B cell (primary cell): ENCODE measurements at regions not wholly inside any gene's neighbourhood (a gene's known extent, or its start where the extent isn't known, plus 50 kb on each side); places are given as distances from the start of the nearest gene placed in this dataset.

Source experiments
- ATAC-seq: fragments of 200-7000 bp; cut with Tn5 transposase; one replicate; pipeline ENCODE4 v1.10.0; 2021; ENCODE audit warnings: low read depth, mild to moderate bottlenecking, moderate number of reproducible peaks, moderate library complexity
- CTCF ChIA-PET: fragments of 350-600 bp; sonication (Branson Sonifier 250); formaldehyde crosslinking; loops from one replicate; lab custom pipeline; 2021; ENCODE audit warnings: antibody characterized with exemption, inconsistent platforms; lab: Charles Lee
- POLR2A ChIA-PET: fragments of 350-600 bp; sonication (Branson Sonifier 250); formaldehyde crosslinking; loops from one replicate; lab custom pipeline; 2021; ENCODE audit warnings: antibody characterized with exemption; lab: Charles Lee
- DNase-seq: peaks from one replicate; pipeline ENCODE4 v3.0.0; 2013
- H2AFZ ChIP-seq: 2 replicates; pipeline ENCODE4 v1.6.1; 2012; ENCODE audit warnings: mild to moderate bottlenecking, low read depth, low read length; ENCODE audit not compliant: insufficient read depth, poor library complexity, severe bottlenecking
- H3K27ac ChIP-seq, 2 donors: 1 replicate in 1 of 2; 2 replicates in 1 of 2; pipeline ENCODE4 v1.5.1; 2012 to 2013; ENCODE audit warnings: low read length in 2 of 2, mild to moderate bottlenecking in 2 of 2, moderate library complexity in 1 of 2
- H3K27me3 ChIP-seq, 4 experiments: fragments of 200-600 bp in 1 of 4; sonication (generic) in 1 of 4; replicated peaks in 1 of 4; 1 replicate in 2 of 4; 2 replicates in 2 of 4; pipeline versions ENCODE4 v1.6.1 to v1.7.0; 2013 to 2016; ENCODE audit warnings: low read length in 3 of 4, mild to moderate bottlenecking in 2 of 4, mixed read lengths in 1 of 4, moderate library complexity in 1 of 4; ENCODE audit not compliant: insufficient read depth in 4 of 4, control insufficient read depth in 3 of 4; ENCODE audit errors: control extremely low read depth in 1 of 4
- H3K36me3 ChIP-seq, 2 experiments: replicated peaks in 1 of 2; 1 replicate in 1 of 2; 2 replicates in 1 of 2; pipeline versions ENCODE4 v1.6.1 to v1.7.1; 2013; ENCODE audit warnings: low read length in 1 of 2; ENCODE audit not compliant: insufficient read depth in 2 of 2, control insufficient read depth in 1 of 2; ENCODE audit errors: control extremely low read depth in 1 of 2, extremely low read depth in 1 of 2
- H3K4me1 ChIP-seq, 2 donors: fragments of 200-600 bp in 1 of 2; sonication (generic) in 1 of 2; 1 replicate in 1 of 2; 2 replicates in 1 of 2; pipeline versions ENCODE4 v1.5.1 to v1.6.1; 2013 to 2017; ENCODE audit warnings: low read length in 2 of 2; ENCODE audit not compliant: control insufficient read depth in 2 of 2, insufficient read depth in 2 of 2
- H3K4me2 ChIP-seq: replicated peaks from 2 replicates; pipeline ENCODE3; 2012; ENCODE audit warnings: mild to moderate bottlenecking, low read depth, low read length; ENCODE audit not compliant: poor library complexity, severe bottlenecking
- H3K4me3 ChIP-seq, 5 experiments: fragments of 200-600 bp in 1 of 5; sonication (generic) in 1 of 5; 1 replicate in 3 of 5; 2 replicates in 2 of 5; pipeline versions ENCODE4 v1.5.1 to v1.7.0; 2011 to 2016; ENCODE audit warnings: low read length in 4 of 5, mild to moderate bottlenecking in 4 of 5, low read depth in 2 of 5, control low read depth in 1 of 5, moderate library complexity in 1 of 5; ENCODE audit not compliant: insufficient read depth in 1 of 5; ENCODE audit errors: control extremely low read depth in 1 of 5, extremely low read depth in 1 of 5
- H3K79me2 ChIP-seq: fragments of 200-600 bp; sonication (generic); one replicate; pipeline ENCODE4 v1.6.0; 2016; ENCODE audit warnings: low read length; ENCODE audit not compliant: control insufficient read depth, insufficient read depth
- H3K9ac ChIP-seq: fragments of 200-600 bp; sonication (generic); 2 replicates; pipeline ENCODE4 v1.6.1; 2017; ENCODE audit warnings: mild to moderate bottlenecking, low read length, moderate library complexity
- H3K9me3 ChIP-seq, 3 donors: one replicate each; pipeline versions ENCODE4 v1.6.1 to v1.7.1; 2013; ENCODE audit warnings: low read length in 2 of 3; ENCODE audit not compliant: control insufficient read depth in 2 of 3, insufficient read depth in 1 of 3; ENCODE audit errors: control extremely low read depth in 1 of 3
- H4K20me1 ChIP-seq: 2 replicates; pipeline ENCODE4 v1.6.0; 2012; ENCODE audit warnings: mild to moderate bottlenecking, low read length; ENCODE audit not compliant: insufficient read depth, control insufficient read depth, poor library complexity, severe bottlenecking
- H3K27ac Mint-ChIP-seq: one replicate; pipeline ENCODE4 v1.8.0; 2021; ENCODE audit warnings: mixed read lengths
- H3K27me3 Mint-ChIP-seq: one replicate; pipeline ENCODE4 v1.8.0; 2021; ENCODE audit warnings: mixed read lengths
- H3K4me1 Mint-ChIP-seq: one replicate; pipeline ENCODE4 v1.8.0; 2021; ENCODE audit warnings: mixed read lengths
- H3K4me3 Mint-ChIP-seq: one replicate; pipeline ENCODE4 v1.8.0; 2021; ENCODE audit warnings: mixed read lengths
- H3K9me3 Mint-ChIP-seq: one replicate; pipeline ENCODE4 v1.8.0; 2022; ENCODE audit warnings: mixed read lengths; ENCODE audit not compliant: insufficient read depth
- CTCF ChIP-seq: fragments of 200-600 bp; IDR thresholded peaks from one replicate; pipeline ENCODE4 v1.8.0; 2022; ENCODE audit warnings: antibody characterized with exemption, mild to moderate bottlenecking
- EZH2 ChIP-seq: IDR thresholded peaks from 2 replicates; pipeline ENCODE4 v1.6.1; 2012; ENCODE audit warnings: borderline replicate concordance, low read depth, mild to moderate bottlenecking, moderate library complexity, low read length; ENCODE audit not compliant: insufficient read depth, poor library complexity, severe bottlenecking
- WGBS: methylation state at CpG from one replicate; pipeline ENCODE4 v1.1.5; 2013; ENCODE audit warnings: missing lambda C conversion rate; ENCODE audit not compliant: insufficient coverage; 5-methylcytosine and 5-hydroxymethylcytosine counted together
- intact Hi-C: fragments of 100-400 bp; cut with micrococcal nuclease; formaldehyde crosslinking; loops from one replicate; pipeline ENCODE4 v1.10.0; 2022

GRCh38 chr2:45119855-45120254 is 110.6 kb upstream of the SIX2 start:
- H3K9me3 ChIP-seq: no peaks in the 10 kb centered on the region
- H3K4me1 Mint-ChIP-seq: no peaks in the 10 kb centered on the region
- no peak for ATAC-seq

GRCh38 chr2:45119038-45119437 is 109.8 kb upstream of the SIX2 start:
- Histone ChIP-seq H4K20me1 (no peaks in the 10 kb centered on the region), H3K36me3 (no peaks in the 10 kb centered on the region), H3K4me1 (no peaks in the 10 kb centered on the region), H3K4me3 (no peak overlapping the region), H3K4me2 (no peak overlapping the region), H3K9me3 (no peaks in the 10 kb centered on the region), H3K27ac (no peak overlapping the region), H3K9ac (no peak overlapping the region), H3K27me3 (no peaks in the 10 kb centered on the region), H2AFZ (no peak overlapping the region), H3K79me2 (no peaks in the 10 kb centered on the region)
- no peak for TF ChIP-seq EZH2
- TF ChIP-seq CTCF: no peak
- POLR2A ChIA-PET: no interaction called here
- Mint-ChIP-seq H3K4me3 (no peak overlapping the region), H3K9me3 (no peaks in the 10 kb centered on the region), H3K27me3 (no peaks in the 10 kb centered on the region), H3K27ac (no peak overlapping the region), H3K4me1 (no peaks in the 10 kb centered on the region)
- ATAC-seq: no peak
- 100% methylated on average over 1 of the region's 5 CpGs for WGBS
- CTCF ChIA-PET: no interaction called here
- intact Hi-C loops: no loop called here
- no peak for DNase-seq

More at GRCh38 chr2:45119855-45120254, 110.6 kb upstream of the SIX2 start:
- ChIA-PET POLR2A (no interaction called here), CTCF (no interaction called here)
- Histone ChIP-seq H3K27me3 (no peaks in the 10 kb centered on the region), H3K4me1 (no peaks in the 10 kb centered on the region), H3K4me3 (no peak overlapping the region), H3K9ac (no peak overlapping the region), H3K27ac (no peak overlapping the region), H4K20me1 (no peaks in the 10 kb centered on the region), H3K36me3 (no peaks in the 10 kb centered on the region), H3K4me2 (no peak overlapping the region), H2AFZ (no peak overlapping the region), H3K79me2 (no peaks in the 10 kb centered on the region)
- H3K27ac Mint-ChIP-seq: no peak overlapping the region
- 78% methylated on average over 2 of the region's 2 CpGs for WGBS
- H3K9me3 Mint-ChIP-seq: no peaks in the 10 kb centered on the region
- no peaks in the 10 kb centered on the region for H3K27me3 Mint-ChIP-seq
- TF ChIP-seq EZH2 (no peak), CTCF (no peak)
- intact Hi-C loops: no loop called here
- H3K4me3 Mint-ChIP-seq: no peak overlapping the region
- no peak for DNase-seq
